ENCODE measurements at regions not wholly inside any gene's neighbourhood (a gene's known extent, or its start where the extent isn't known, plus 50 kb on each side); places are given as distances from the start of the nearest gene placed in this dataset.
"Not testable (repeated sequence)": the region's sequence is repeated elsewhere in the genome, so short reads cannot be mapped to it uniquely, and the experiment has no call there.

- H3K9me3 ChIP-seq, result no peaks in the 10 kb centered on the region
- no peak overlapping the region for H3K27ac ChIP-seq
- 71 to 81% methylated on average over 1 of the region's 1 CpG for WGBS, 2 donors
- no peak overlapping the region for H3K4me3 ChIP-seq (replicated peaks in 1 of 3)
- TF ChIP-seq POLR2A (IDR thresholded peaks at IDR 0.05) (no peak), CTCF (IDR thresholded peaks at IDR 0.05) (no peak)
- intact Hi-C loops (cut with DNase I), result no loop called here
- DNase-seq, result no peak
- H3K4me1 ChIP-seq, result no peaks in the 10 kb centered on the region
- H3K27me3 ChIP-seq, result no peaks in the 10 kb centered on the region
- no peaks in the 10 kb centered on the region for H3K36me3 ChIP-seq
These were observed 1050.6 kb upstream of the GRIA3 start for GRCh38 chrX:122133478-122133877.

GRCh38 chrX:122134291-122134690 lies 1049.8 kb upstream of the GRIA3 start:
- intact Hi-C loops (cut with DNase I), result no loop called here
- TF ChIP-seq POLR2A (IDR thresholded peaks at IDR 0.05) (no peak), CTCF (IDR thresholded peaks at IDR 0.05) (no peak)
- no peaks in the 10 kb centered on the region for H3K4me1 ChIP-seq
- H3K9me3 ChIP-seq, result no peaks in the 10 kb centered on the region
- DNase-seq, result no peak
- H3K27me3 ChIP-seq, result no peaks in the 10 kb centered on the region
- no peaks in the 10 kb centered on the region for H3K36me3 ChIP-seq
- H3K27ac ChIP-seq, result no peak overlapping the region
- H3K4me3 ChIP-seq (replicated peaks in 1 of 3), result no peak overlapping the region
- 65 to 86% methylated on average over 1 of the region's 1 CpG for WGBS, 2 donors

DNA sequence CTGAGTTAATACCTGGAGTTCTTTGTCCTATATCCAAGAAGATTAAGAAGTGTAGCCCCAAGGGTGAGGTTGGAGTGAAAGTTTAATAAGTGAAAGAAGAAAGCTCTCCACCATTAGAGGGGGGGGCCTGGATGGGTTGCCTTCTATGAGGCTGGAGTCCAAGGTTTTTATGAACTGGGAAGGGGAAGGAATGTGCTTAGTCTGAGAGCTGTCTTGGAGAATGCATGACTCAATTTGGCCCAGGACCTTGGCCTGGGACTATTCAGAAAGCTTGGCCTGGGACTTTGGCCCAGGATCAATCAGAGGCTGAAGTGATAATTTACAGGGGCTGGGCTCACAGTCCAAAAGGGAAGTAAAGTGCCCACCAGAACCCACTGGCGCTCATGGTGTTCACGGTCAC lies 1049.0 kb upstream of the GRIA3 start:
- Histone ChIP-seq H3K36me3 (no peaks in the 10 kb centered on the region), H3K9me3 (no peaks in the 10 kb centered on the region), H3K27ac (no peak overlapping the region), H3K4me1 (no peaks in the 10 kb centered on the region), H3K4me3 (replicated peaks in 1 of 3) (no peak overlapping the region), H3K27me3 (no peaks in the 10 kb centered on the region)
- DNase-seq, result no peak
- intact Hi-C loops (cut with DNase I), result no loop called here
- no peak for TF ChIP-seq CTCF (IDR thresholded peaks at IDR 0.05)
- no peak for TF ChIP-seq POLR2A (IDR thresholded peaks at IDR 0.05)
- WGBS, 2 donors, result 81 to 100% methylated on average over 1 to 2 of the region's 2 CpGs

DNA sequence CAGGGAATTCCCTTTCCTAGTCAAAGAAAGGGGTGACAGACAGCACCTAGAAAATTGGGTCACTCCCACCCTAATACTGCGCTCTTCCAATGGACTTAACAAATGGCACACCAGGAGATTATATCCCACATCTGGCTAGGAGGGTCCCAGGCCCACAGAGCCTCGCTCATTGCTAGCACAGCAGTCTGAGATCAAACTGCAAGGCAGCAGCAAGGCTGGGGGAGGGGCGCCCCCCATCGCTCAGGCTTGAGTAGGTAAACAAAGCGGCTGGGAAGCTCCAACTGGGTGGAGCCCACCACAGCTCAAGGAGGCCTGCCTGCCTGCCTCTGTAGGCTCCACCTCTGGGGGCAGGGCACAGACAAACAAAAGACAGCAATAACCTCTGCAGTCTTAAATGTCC lies 1043.9 kb upstream of the GRIA3 start:
- H3K4me3 ChIP-seq (replicated peaks in 1 of 3); H3K27me3 ChIP-seq; H3K36me3 ChIP-seq; intact Hi-C loops (cut with DNase I); DNase-seq; H3K9me3 ChIP-seq; H3K27ac ChIP-seq; H3K4me1 ChIP-seq: not testable (repeated sequence)
- WGBS, 2 donors, result 100% methylated on average over 1 of the region's 5 CpGs; no CpG with 5 or more reads in 1 of the 2 donors

GRCh38 chrX:122154019-122154418 lies 1030.1 kb upstream of the GRIA3 start:
- TF ChIP-seq POLR2A (IDR thresholded peaks at IDR 0.05) (no peak), CTCF (IDR thresholded peaks at IDR 0.05) (no peak)
- intact Hi-C loops (cut with DNase I), result no loop called here
- 75 to 100% methylated on average over 1 of the region's 1 CpG for WGBS, 2 donors

DNA sequence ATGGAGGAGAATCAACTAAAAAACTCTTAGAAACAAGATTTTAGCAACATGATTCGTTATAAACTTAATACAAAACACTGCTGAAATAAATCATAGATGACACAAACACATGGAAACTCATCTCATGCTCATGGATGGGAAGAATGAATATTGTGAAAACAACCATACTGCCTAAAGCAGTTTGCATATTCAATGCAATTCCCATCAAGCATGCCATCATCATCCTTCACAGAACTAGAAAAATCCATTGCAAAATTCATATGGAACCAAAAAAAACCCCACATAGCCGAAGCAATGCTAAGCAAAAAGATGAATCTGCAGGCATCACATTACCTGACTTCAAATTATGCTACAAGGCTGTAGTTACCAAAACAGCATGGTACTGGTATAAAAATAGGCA lies 1015.8 kb upstream of the GRIA3 start:
- no peaks in the 10 kb centered on the region for H3K36me3 ChIP-seq
- intact Hi-C loops (cut with DNase I), result no loop called here
- no peak for DNase-seq
- H3K9me3 ChIP-seq, result no peaks in the 10 kb centered on the region
- H3K4me1 ChIP-seq, result no peaks in the 10 kb centered on the region
- no peak overlapping the region for H3K27ac ChIP-seq
- 67 to 69% methylated on average over 2 of the region's 2 CpGs for WGBS, 2 donors
- H3K27me3 ChIP-seq, result no peaks in the 10 kb centered on the region
- H3K4me3 ChIP-seq (replicated peaks in 1 of 3), result no peak overlapping the region
- TF ChIP-seq POLR2A (IDR thresholded peaks at IDR 0.05), result no peak
- TF ChIP-seq CTCF (IDR thresholded peaks at IDR 0.05), result no peak

More at GRCh38 chrX:122154019-122154418, 1030.1 kb upstream of the GRIA3 start:
- H3K4me3 ChIP-seq (replicated peaks in 1 of 3), result no peak overlapping the region
- H3K4me1 ChIP-seq, result no peaks in the 10 kb centered on the region
- no peaks in the 10 kb centered on the region for H3K9me3 ChIP-seq
- H3K36me3 ChIP-seq, result no peaks in the 10 kb centered on the region
- H3K27me3 ChIP-seq, result no peaks in the 10 kb centered on the region
- DNase-seq, result no peak
- H3K27ac ChIP-seq, result no peak overlapping the region

Measured in thyroid gland (tissue), 4 donors.